ENCODE measurements at regions not wholly inside any gene's neighbourhood (a gene's known extent, or its start where the extent isn't known, plus 50 kb on each side); places are given as distances from the start of the nearest gene placed in this dataset.
"Not testable (repeated sequence)": the region's sequence is repeated elsewhere in the genome, so short reads cannot be mapped to it uniquely, and the experiment has no call there.

GRCh38 chr9:75282047-75282446, 193.7 kb downstream of the OSTF1 start:
- no peak for DNase-seq (ENCODE audit: low spot score)

DNA sequence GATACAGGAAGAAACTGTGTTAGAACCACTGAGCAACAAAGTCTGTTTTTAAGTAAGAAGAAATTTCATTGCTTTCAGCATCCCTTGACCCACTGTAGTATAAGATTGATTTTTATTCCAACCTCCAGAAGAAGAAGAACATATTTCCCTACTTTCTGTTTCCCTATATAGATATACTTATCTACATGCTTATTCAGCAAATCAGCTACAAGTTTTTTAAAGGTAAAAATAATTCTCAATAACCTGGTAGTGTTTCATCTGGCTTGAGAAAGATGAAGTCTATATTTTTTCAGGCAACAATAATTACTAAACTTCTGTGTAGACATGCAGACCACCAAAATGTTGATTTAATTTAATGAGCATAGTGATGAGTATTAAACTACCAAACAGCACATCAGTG, 201.0 kb downstream of the OSTF1 start:
- no peak for DNase-seq (ENCODE audit: low spot score)

DNA sequence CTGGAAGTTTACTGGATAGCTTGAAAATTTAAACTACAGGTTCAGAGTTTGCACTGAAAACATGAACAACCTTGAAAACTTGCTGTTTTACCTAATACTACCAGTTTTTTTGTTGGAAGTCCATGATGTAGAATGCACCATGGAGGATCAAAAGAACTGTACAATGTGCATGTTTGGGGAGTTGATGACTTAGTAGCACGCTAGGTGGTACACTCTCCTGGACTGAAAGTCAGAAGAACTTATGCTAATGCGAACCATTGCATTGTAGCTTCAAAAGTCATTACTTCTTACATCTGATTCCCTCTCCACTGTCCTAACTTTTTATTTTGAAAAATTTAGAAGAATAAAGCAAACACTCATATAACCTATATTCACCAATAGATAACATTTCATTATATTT, 211.0 kb downstream of the OSTF1 start:
- DNase-seq (ENCODE audit: low spot score) = no peak

- DNase-seq (ENCODE audit: low spot score) = no peak
Observed at GRCh38 chr9:75333624-75334023, 245.3 kb downstream of the OSTF1 start.

DNA sequence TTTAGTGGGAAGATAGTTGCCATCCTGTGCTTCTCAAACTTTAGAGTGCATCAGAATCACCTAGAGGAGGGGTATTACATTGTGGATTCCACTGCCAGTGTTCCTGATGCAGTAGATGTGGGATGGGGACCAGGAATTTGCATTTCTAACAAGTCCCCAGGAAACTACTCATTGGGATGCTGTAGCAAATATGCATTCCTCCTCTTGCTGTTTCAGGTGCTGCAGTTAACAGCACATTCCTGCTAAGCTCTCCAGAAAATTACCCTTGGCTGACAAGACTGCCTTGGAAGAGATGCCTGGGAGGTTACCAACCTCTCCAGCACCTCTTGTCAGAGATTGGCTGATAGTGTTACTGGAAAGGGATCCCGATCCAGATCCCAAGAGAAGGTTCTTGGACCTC, 270.5 kb downstream of the OSTF1 start:
- no peak for DNase-seq (ENCODE audit: low spot score)

GRCh38 chr9:75359638-75360037, 271.3 kb downstream of the OSTF1 start:
- no peak for DNase-seq (ENCODE audit: low spot score)

- no peak for DNase-seq (ENCODE audit: low spot score)
Observed at GRCh38 chr9:75360252-75360651, 271.9 kb downstream of the OSTF1 start.

DNA sequence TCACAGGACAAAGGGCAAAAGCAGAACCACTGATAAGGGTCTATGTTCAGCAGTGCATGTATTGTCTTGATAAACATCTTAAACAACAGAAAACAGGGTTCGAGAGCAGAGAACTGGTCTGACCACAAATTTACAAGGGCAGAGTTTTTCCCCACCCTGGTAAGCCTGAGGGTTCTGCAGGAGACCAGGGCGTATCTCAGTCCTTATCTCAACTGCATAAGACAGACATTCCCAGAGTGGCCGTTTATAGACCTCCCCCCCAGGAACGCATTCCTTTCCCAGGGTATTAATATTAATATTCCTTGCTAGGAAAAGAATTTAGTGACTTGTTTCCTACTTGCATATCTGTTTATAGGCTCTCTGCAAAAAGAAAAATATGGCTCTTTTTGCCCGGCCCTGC, 274.1 kb downstream of the OSTF1 start:
- not testable (repeated sequence) for DNase-seq (ENCODE audit: low spot score)

DNA sequence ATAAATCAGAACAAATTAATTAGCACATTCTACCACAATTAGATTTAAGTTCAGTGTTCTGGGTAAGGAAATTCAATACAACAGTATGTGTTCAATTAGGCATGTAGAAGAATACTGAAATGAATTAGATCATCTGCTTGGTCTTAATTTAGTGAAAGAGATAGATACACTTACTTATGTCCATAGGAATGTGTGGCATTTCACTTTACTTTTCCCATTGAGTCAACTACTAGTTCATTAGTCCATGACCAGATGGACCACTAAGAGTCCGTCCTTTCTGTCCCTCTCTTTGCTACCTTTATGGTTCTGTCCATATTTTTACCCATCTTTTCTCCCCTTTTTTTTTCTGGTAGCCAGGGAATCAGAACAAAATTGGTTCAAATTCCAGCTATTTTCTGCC, 276.9 kb downstream of the OSTF1 start:
- DNase-seq (ENCODE audit: low spot score) = no peak

DNA sequence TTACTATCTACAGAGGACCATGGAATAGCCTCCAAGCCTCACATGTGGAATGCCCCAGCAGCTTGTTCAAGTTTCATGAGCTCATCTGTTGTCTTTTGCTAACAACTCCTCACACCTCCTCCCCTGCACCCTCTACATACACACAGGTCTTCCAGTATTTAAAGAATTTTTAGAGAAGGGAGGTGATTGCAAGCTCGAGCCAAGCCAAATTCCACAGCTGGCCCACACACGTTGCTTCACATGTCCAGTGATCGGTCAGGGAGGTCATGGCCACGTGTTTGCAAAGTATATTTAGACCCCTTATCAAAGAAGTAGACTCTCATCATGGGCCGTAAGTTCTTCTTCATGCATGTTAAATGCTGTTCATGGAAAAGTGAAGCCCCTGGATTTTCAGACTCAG, 281.7 kb downstream of the OSTF1 start:
- DNase-seq (ENCODE audit: low spot score) = no peak

GRCh38 chr9:75372499-75373268, 284.4 kb downstream of the OSTF1 start:
- DNase-seq (ENCODE audit: low spot score) = no peak

DNA sequence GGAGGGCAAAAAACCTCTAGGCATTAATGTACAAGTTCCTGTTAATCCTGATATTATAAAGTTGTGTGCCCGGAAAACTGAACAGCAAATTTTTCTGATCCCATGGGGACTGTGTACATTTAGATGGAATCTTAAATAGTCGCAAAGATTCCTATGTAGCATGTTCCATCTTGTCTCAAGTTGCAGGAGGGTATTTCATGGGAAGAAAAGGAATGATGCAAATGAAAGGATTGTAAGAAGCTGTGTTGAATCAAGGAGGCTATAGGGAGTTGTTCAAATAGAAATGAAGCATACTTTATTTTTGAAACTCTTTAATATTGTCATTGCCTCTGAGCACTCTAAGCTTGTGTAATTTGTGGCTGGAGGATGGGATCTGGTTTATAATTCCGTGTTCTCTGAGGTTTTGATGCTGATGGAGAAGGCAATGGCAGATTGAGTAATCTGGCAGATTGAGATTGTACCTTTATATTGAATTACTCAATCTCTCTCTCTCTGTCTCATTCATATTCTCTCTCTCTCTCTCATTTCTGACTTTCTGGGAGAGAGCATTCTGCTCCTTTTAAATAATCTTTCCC, 288.5 kb downstream of the OSTF1 start:
- DNase-seq (ENCODE audit: low spot score) = no peak

- DNase-seq (ENCODE audit: low spot score) = no peak
Observed at GRCh38 chr9:75378036-75378435, 289.7 kb downstream of the OSTF1 start.

- no peak for DNase-seq (ENCODE audit: low spot score)
Observed at GRCh38 chr9:75378926-75379325, 290.6 kb downstream of the OSTF1 start.

- no peak for DNase-seq (ENCODE audit: low spot score)
Observed at GRCh38 chr9:75382126-75382525, 293.8 kb downstream of the OSTF1 start.

GRCh38 chr9:75383420-75384034, 295.2 kb downstream of the OSTF1 start:
- not testable (repeated sequence) for DNase-seq (ENCODE audit: low spot score)

DNA sequence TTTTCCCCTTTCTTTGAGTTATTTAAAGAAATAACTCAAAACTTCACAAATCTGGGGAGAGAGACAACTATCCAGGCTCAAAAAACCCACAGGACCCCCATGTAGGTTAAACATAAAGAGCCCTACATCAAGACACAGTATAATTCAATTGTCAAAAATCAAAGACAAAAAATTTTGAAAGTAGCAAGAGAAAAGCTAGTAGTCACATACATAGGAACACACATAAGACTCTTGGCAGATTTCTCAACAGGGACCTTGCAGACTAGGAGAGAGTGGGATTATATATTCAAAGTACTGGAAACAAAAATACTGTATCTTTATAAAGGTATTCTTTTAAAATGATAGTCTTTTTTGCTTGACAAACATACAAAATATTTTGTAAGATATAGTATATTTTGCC, 296.9 kb downstream of the OSTF1 start:
- DNase-seq (ENCODE audit: low spot score) = no peak

GRCh38 chr9:75389101-75389500, 300.8 kb downstream of the OSTF1 start:
- DNase-seq (ENCODE audit: low spot score) = no peak

GRCh38 chr9:75390951-75391350, 302.6 kb downstream of the OSTF1 start:
- no peak for DNase-seq (ENCODE audit: low spot score)

- no peak for DNase-seq (ENCODE audit: low spot score)
Observed at GRCh38 chr9:75391497-75391896, 303.2 kb downstream of the OSTF1 start.

GRCh38 chr9:75395336-75395735, 307.0 kb downstream of the OSTF1 start:
- no peak for DNase-seq (ENCODE audit: low spot score)

- DNase-seq (ENCODE audit: low spot score) = no peak
Observed at GRCh38 chr9:75397836-75398235, 309.5 kb downstream of the OSTF1 start.

DNA sequence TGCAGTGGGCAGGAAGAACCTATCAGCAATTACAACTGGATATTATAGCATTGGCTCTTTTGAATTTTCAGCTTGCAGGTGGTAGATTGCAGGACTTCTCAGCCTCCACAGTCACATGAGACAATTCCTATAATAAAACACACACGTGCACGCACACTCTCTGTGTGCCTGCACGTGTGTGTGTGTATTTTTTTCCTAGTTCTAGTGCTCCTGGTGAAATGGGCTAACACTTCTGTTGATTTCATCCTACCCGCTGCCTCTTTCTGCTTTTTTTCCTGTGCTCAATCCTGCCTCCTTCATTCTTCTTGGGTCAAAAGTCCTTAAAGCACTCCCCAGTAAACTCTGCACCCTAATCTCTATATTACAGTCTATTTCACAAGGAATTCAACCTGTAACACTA, 320.1 kb downstream of the OSTF1 start:
- DNase-seq (ENCODE audit: low spot score) = no peak

GRCh38 chr9:75410405-75410804, 322.1 kb downstream of the OSTF1 start:
- no peak for DNase-seq (ENCODE audit: low spot score)

Data from germinal center (tissue), 1 donor.